Lung (tissue), 11 donors: ENCODE measurements at regions not wholly inside any gene's neighbourhood (a gene's known extent, or its start where the extent isn't known, plus 50 kb on each side); places are given as distances from the start of the nearest gene placed in this dataset.
A peak's percentile ranks its signal among the peaks of the same experiment; 100 is the strongest.

Source experiments
- ATAC-seq: fragments of 200-7000 bp; cut with Tn5 transposase; one replicate; pipeline ENCODE4 v1.9.1; 2020; ENCODE audit warnings: moderate number of reproducible peaks; ENCODE audit not compliant: insufficient read depth, low FRiP score
- DNase-seq, 3 donors: peaks; one replicate each; pipeline ENCODE4 v3.0.0-alpha.2; 2013 to 2017
- H3K27ac ChIP-seq, 2 donors: one replicate each; pipeline ENCODE4 v1.5.1; 2013; ENCODE audit warnings: mild to moderate bottlenecking in 2 of 2, moderate library complexity in 2 of 2, control low read depth in 1 of 2, inconsistent platforms in 1 of 2, low read depth in 1 of 2, low read length in 1 of 2
- H3K27me3 ChIP-seq, 3 donors: one replicate each; pipeline ENCODE4 v1.5.1; 2013; ENCODE audit warnings: low read length in 2 of 3; ENCODE audit not compliant: control insufficient read depth in 3 of 3, insufficient read depth in 3 of 3
- H3K36me3 ChIP-seq, 4 donors: one replicate each; pipeline ENCODE4 v1.5.1; 2013; ENCODE audit warnings: low read length in 4 of 4, mild to moderate bottlenecking in 1 of 4, moderate library complexity in 1 of 4; ENCODE audit not compliant: control insufficient read depth in 4 of 4, insufficient read depth in 4 of 4
- H3K4me1 ChIP-seq, 5 donors: one replicate each; pipeline ENCODE4 v1.5.1; 2013; ENCODE audit warnings: low read length in 5 of 5, mild to moderate bottlenecking in 2 of 5, moderate library complexity in 1 of 5; ENCODE audit not compliant: control insufficient read depth in 5 of 5, insufficient read depth in 5 of 5
- H3K4me3 ChIP-seq: one replicate; pipeline ENCODE4 v1.5.1; 2013; ENCODE audit warnings: mild to moderate bottlenecking, control low read depth, moderate library complexity
- H3K9ac ChIP-seq, 2 donors: one replicate each; pipeline ENCODE4 v1.5.1; 2013; ENCODE audit warnings: low read length in 2 of 2, control low read depth in 1 of 2; ENCODE audit not compliant: insufficient read depth in 1 of 2
- H3K9me3 ChIP-seq, 4 donors: one replicate each; pipeline ENCODE4 v1.5.1; 2013; ENCODE audit warnings: low read length in 3 of 4, mild to moderate bottlenecking in 1 of 4, moderate library complexity in 1 of 4; ENCODE audit not compliant: control insufficient read depth in 4 of 4, insufficient read depth in 3 of 4
- CTCF ChIP-seq: IDR thresholded peaks from 2 replicates; pipeline ENCODE4 v1.5.1; 2012; ENCODE audit warnings: mild to moderate bottlenecking; ENCODE audit errors: control extremely low read depth, extremely low read depth
- WGBS, 2 donors: extraction: QIAGEN DNeasy Blood & Tissue Kit; methylation state at CpG; one replicate each; pipeline ENCODE4 v1.1.7; 2013; 5-methylcytosine and 5-hydroxymethylcytosine counted together
- donor health status: control.
- donor health status: control.
- donor health status: Bipolar disorder and iron deficiency.
- donor health status: healthy.
- donor health status: DM: yes; HTN: yes; CAD: no.

- TF ChIP-seq CTCF: no peak
- H3K9me3 ChIP-seq: no peaks in the 10 kb centered on the region
- peaks cover 0 to under 1% (median 0%) of the 10 kb centered on the region in 5 donors for H3K4me1 ChIP-seq
- DNase-seq (no peak), ATAC-seq (no peak)
- 83 to 91% methylated on average over 3 of the region's 3 CpGs for WGBS, 2 donors
- H3K4me3 ChIP-seq: no peak overlapping the region
- no peaks in the 10 kb centered on the region for H3K36me3 ChIP-seq
- H3K9ac ChIP-seq: no peak overlapping the region
- no peak overlapping the region for H3K27ac ChIP-seq
- H3K27me3 ChIP-seq: no peaks in the 10 kb centered on the region
Measured at GRCh38 chr10:24039897-24040296, 169.0 kb upstream of the KIAA1217 start.

- no peak overlapping the region for H3K27ac ChIP-seq
- no peaks in the 10 kb centered on the region for H3K27me3 ChIP-seq
- no peaks in the 10 kb centered on the region for H3K36me3 ChIP-seq
- no peaks in the 10 kb centered on the region for H3K4me1 ChIP-seq
- 65 to 78% methylated on average over 3 of the region's 3 CpGs for WGBS, 2 donors
- no peak for TF ChIP-seq CTCF
- no peak for DNase-seq
- H3K9me3 ChIP-seq: no peaks in the 10 kb centered on the region
- H3K4me3 ChIP-seq: no peak overlapping the region
- no peak for ATAC-seq
- H3K9ac ChIP-seq: no peak overlapping the region
Measured at GRCh38 chr10:24041034-24041433, 167.9 kb upstream of the KIAA1217 start.

- no peak overlapping the region for H3K4me3 ChIP-seq
- no peaks in the 10 kb centered on the region for H3K36me3 ChIP-seq
- no peaks in the 10 kb centered on the region for H3K9me3 ChIP-seq
- no peaks in the 10 kb centered on the region for H3K27me3 ChIP-seq
- ATAC-seq (no peak), DNase-seq (no peak)
- no peak overlapping the region for H3K27ac ChIP-seq
- H3K9ac ChIP-seq: no peak overlapping the region
- WGBS, 2 donors: 68 to 72% methylated on average over 8 of the region's 8 CpGs
- H3K4me1 ChIP-seq: no peaks in the 10 kb centered on the region
- TF ChIP-seq CTCF: no peak
Measured at GRCh38 chr10:24041834-24042233, 167.1 kb upstream of the KIAA1217 start.

GRCh38 chr10:24042884-24043283, 166.1 kb upstream of the KIAA1217 start:
- Histone ChIP-seq H3K4me3 (no peak overlapping the region), H3K27me3 (no peaks in the 10 kb centered on the region), H3K4me1 (no peaks in the 10 kb centered on the region), H3K27ac (no peak overlapping the region), H3K9ac (no peak overlapping the region), H3K9me3 (no peaks in the 10 kb centered on the region), H3K36me3 (no peaks in the 10 kb centered on the region)
- DNase-seq (peak in 1 of 3 donors; percentile 38), ATAC-seq (no peak)
- WGBS, 2 donors: 71 to 83% methylated on average over 3 of the region's 3 CpGs
- TF ChIP-seq CTCF: no peak
